ENCODE measurements at regions not wholly inside any gene's neighbourhood (a gene's known extent, or its start where the extent isn't known, plus 50 kb on each side); places are given as distances from the start of the nearest gene placed in this dataset.

- TF ChIP-seq CTCF (IDR thresholded peaks at IDR 0.05) (no peak), EZH2 (IDR thresholded peaks at IDR 0.05; ENCODE audit: borderline replicate concordance, insufficient read depth, low read depth, low read length, poor library complexity, severe bottlenecking) (no peak)
Measured at GRCh38 chr12:127619869-127620734, 646.9 kb upstream of the TMEM132C start.

Measured in B cell (primary cell).